IMR-90 (cell line): ENCODE measurements at regions not wholly inside any gene's neighbourhood (a gene's known extent, or its start where the extent isn't known, plus 50 kb on each side); places are given as distances from the start of the nearest gene placed in this dataset.

Experiments
- ATAC-seq: fragments of 200-7000 bp; cut with Tn5 transposase; 2 replicates; pipeline ENCODE4 v1.9.1; 2020; ENCODE audit warnings: low read depth, mild to moderate bottlenecking, moderate library complexity
- BruUV-seq: library from RNA; stranded (reverse); fragments of 400-500 nt; replicated peaks from 2 replicates; lab custom pipeline; 2021; lab: Mats Ljungman, UMichigan
- CTCF ChIA-PET: fragments of 300-600 bp; formaldehyde crosslinking; extraction: SDS; loops from one replicate; lab custom pipeline; 2021; ENCODE audit warnings: antibody characterized with exemption; lab: Yijun Ruan, JAX
- POLR2A ChIA-PET: fragments of 300-600 bp; sonication (Branson Sonifier 250); formaldehyde crosslinking; loops from one replicate; lab custom pipeline; 2022; ENCODE audit warnings: antibody characterized with exemption; ENCODE audit not compliant: unreplicated experiment; lab: Charles Lee
- DNase-seq: peaks from one replicate; pipeline ENCODE4 v3.0.0; 2013
- H2AFZ ChIP-seq: replicated peaks from 2 replicates; pipeline ENCODE3; 2013; ENCODE audit warnings: low read length, mild to moderate bottlenecking; ENCODE audit not compliant: poor library complexity
- H2AK5ac ChIP-seq: 2 replicates; pipeline ENCODE4 v1.6.1; 2013; ENCODE audit warnings: low read depth, low read length, inconsistent platforms
- H2AK9ac ChIP-seq: replicated peaks from 2 replicates; pipeline ENCODE3; 2013; ENCODE audit warnings: mild to moderate bottlenecking, low read depth, low read length, moderate library complexity; ENCODE audit not compliant: poor library complexity
- H2BK120ac ChIP-seq: 2 replicates; pipeline ENCODE4 v1.6.1; 2013; ENCODE audit warnings: low read depth, low read length, inconsistent platforms
- H2BK15ac ChIP-seq: 3 replicates; pipeline ENCODE4 v1.6.1; 2013; ENCODE audit warnings: low read depth, low read length, inconsistent platforms
- H2BK20ac ChIP-seq: 2 replicates; pipeline ENCODE4 v1.6.1; 2013; ENCODE audit warnings: low read depth, mild to moderate bottlenecking, inconsistent platforms, low read length, moderate library complexity
- H2BK5ac ChIP-seq: 2 replicates; pipeline ENCODE4 v1.6.1; 2013; ENCODE audit warnings: mild to moderate bottlenecking, low read depth, low read length, inconsistent platforms; ENCODE audit not compliant: poor library complexity, severe bottlenecking
- H3K14ac ChIP-seq: replicated peaks from 2 replicates; pipeline ENCODE4 v1.6.1; 2013; ENCODE audit warnings: low read depth, low read length, inconsistent platforms
- H3K18ac ChIP-seq: 2 replicates; pipeline ENCODE4 v1.6.1; 2013; ENCODE audit warnings: low read depth, low read length, control low read depth
- H3K23ac ChIP-seq: 2 replicates; pipeline ENCODE4 v1.6.1; 2013; ENCODE audit warnings: low read depth, low read length, inconsistent platforms
- H3K27ac ChIP-seq: 2 replicates; pipeline ENCODE4 v1.5.1; 2013; ENCODE audit warnings: mild to moderate bottlenecking, control low read depth, low read length; ENCODE audit not compliant: insufficient read depth
- H3K27me3 ChIP-seq: 2 replicates; pipeline ENCODE4 v1.6.1; 2013; ENCODE audit warnings: low read length; ENCODE audit not compliant: control insufficient read depth, insufficient read depth
- H3K36me3 ChIP-seq: 2 replicates; pipeline ENCODE4 v1.6.1; 2013; ENCODE audit warnings: low read length, mixed read lengths; ENCODE audit not compliant: control insufficient read depth, insufficient read depth
- H3K4ac ChIP-seq: 2 replicates; pipeline ENCODE4 v1.6.1; 2013; ENCODE audit warnings: low read depth, low read length, inconsistent platforms
- H3K4me1 ChIP-seq: 2 replicates; pipeline ENCODE4 v1.6.1; 2013; ENCODE audit warnings: low read length, mixed read lengths; ENCODE audit not compliant: control insufficient read depth, insufficient read depth
- H3K4me2 ChIP-seq: 2 replicates; pipeline ENCODE4 v1.6.1; 2013; ENCODE audit warnings: low read depth, mild to moderate bottlenecking, control low read depth, low read length, moderate library complexity
- H3K4me3 ChIP-seq: 2 replicates; pipeline ENCODE4 v1.5.1; 2013; ENCODE audit warnings: low read depth, mild to moderate bottlenecking, control low read depth, low read length, moderate library complexity; ENCODE audit not compliant: insufficient read depth
- H3K56ac ChIP-seq: 2 replicates; pipeline ENCODE4 v1.6.1; 2013; ENCODE audit warnings: low read length, inconsistent platforms; ENCODE audit not compliant: insufficient read depth; ENCODE audit errors: extremely low read depth
- H3K79me1 ChIP-seq, 2 experiments: 2 replicates each; pipeline ENCODE4 v1.6.1; 2013; ENCODE audit warnings: low read length in 2 of 2, inconsistent platforms in 1 of 2, low read depth in 1 of 2
- H3K9ac ChIP-seq: 2 replicates; pipeline ENCODE4 v1.6.1; 2013; ENCODE audit warnings: low read depth, low read length, control low read depth
- H3K9me1 ChIP-seq: 2 replicates; pipeline ENCODE4 v1.6.1; 2013; ENCODE audit warnings: low read length, inconsistent platforms; ENCODE audit not compliant: insufficient read depth
- H3K9me3 ChIP-seq: 2 replicates; pipeline ENCODE4 v1.6.1; 2013; ENCODE audit warnings: low read length; ENCODE audit not compliant: control insufficient read depth, insufficient read depth
- H4K20me1 ChIP-seq: 2 replicates; pipeline ENCODE4 v1.6.1; 2013; ENCODE audit warnings: low read length, inconsistent platforms; ENCODE audit not compliant: insufficient read depth
- H4K5ac ChIP-seq: 2 replicates; pipeline ENCODE4 v1.6.1; 2013; ENCODE audit warnings: mild to moderate bottlenecking, low read depth, low read length, control low read depth
- H4K8ac ChIP-seq, 2 experiments: 2 replicates each; pipeline ENCODE4 v1.6.1; 2013; ENCODE audit warnings: low read depth in 2 of 2, low read length in 2 of 2, control low read depth in 1 of 2, inconsistent platforms in 1 of 2
- H4K91ac ChIP-seq: 2 replicates; pipeline ENCODE4 v1.6.1; 2013; ENCODE audit warnings: low read depth, low read length, inconsistent platforms; ENCODE audit not compliant: insufficient read depth
- MAFK ChIP-seq: IDR thresholded peaks from 2 replicates; pipeline ENCODE4 v1.6.1; 2012; ENCODE audit warnings: low read depth, low read length, improper control_type of control experiment
- RAD21 ChIP-seq: IDR thresholded peaks from 2 replicates; pipeline ENCODE4 v1.6.1; 2012; ENCODE audit warnings: low read length, improper control_type of control experiment
- SMC3 ChIP-seq: fragments of 150-350 bp; IDR thresholded peaks from 2 replicates; pipeline ENCODE4 v1.6.1; 2016; ENCODE audit warnings: low read depth, mild to moderate bottlenecking, antibody characterized with exemption, low read length, moderate library complexity
- WGBS, 2 experiments: methylation state at CpG; one replicate each; pipeline versions ENCODE4 v1.1.5 to v1.1.7; 2013; ENCODE audit warnings: missing lambda C conversion rate in 2 of 2; ENCODE audit not compliant: insufficient read length in 1 of 2; ENCODE audit errors: extremely low coverage in 2 of 2; 5-methylcytosine and 5-hydroxymethylcytosine counted together
- dilution Hi-C: fragments of 300-500 bp; cut with HindIII; formaldehyde crosslinking; loops from one replicate; pipeline ENCODE4 v1.14.3; 2018; ENCODE audit warnings: low sequenced_read_pairs; ENCODE audit not compliant: unreplicated experiment
- in situ Hi-C: fragments of 300-500 bp; cut with MboI; formaldehyde crosslinking; loops from 3 replicates; pipeline ENCODE4 v1.14.3; 2019; ENCODE audit warnings: low sequenced_read_pairs, inconsistent platforms, mixed read lengths
- intact Hi-C: fragments of 100-400 bp; cut with micrococcal nuclease; formaldehyde crosslinking; loops from 2 replicates; pipeline ENCODE4 v1.10.0; 2022
- TF ChIP-seq, protein P1 (sequence below): conservative IDR thresholded peaks from 2 replicates; pipeline ENCODE4 v1.5.1; 2012; ENCODE audit warnings: mild to moderate bottlenecking, low read depth, low read length, improper control_type of control experiment

DNA sequence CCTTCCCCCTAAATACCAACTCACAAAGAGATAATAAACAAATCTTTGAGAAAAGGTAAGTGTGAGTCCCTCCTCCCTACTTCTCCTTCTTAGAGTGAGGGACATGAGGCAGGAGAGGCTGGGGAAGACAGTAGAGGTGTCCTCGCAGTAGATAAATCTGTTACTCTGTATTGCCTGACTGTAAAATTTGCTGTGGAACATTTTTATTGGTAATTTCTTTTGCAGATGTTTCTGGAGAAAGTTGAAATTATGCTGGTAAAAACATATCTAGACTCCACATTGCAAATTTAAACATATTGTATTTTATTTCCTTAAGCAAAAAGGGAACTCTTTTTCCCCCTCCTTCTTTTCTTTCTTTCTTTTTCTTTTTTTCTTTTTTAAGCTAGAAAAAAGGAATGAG lies 58.5 kb downstream of the PLCE1 start:
- H3K4me2 ChIP-seq, result no peak overlapping the region
- no peaks in the 10 kb centered on the region for H3K9me3 ChIP-seq
- ATAC-seq, result no peak
- no peaks in the 10 kb centered on the region for H3K27me3 ChIP-seq
- intact Hi-C loops (no loop called here), dilution Hi-C loops (no loop called here), in situ Hi-C loops (loop anchor here (25.0 kb wide), 1 partner anchor 385 kb away; no protein-coding TSS in a partner anchor)
- no peak overlapping the region for H3K14ac ChIP-seq
- no peaks in the 10 kb centered on the region for H3K4me1 ChIP-seq
- H3K23ac ChIP-seq, result no peak overlapping the region
- no peak overlapping the region for H3K4me3 ChIP-seq
- H3K36me3 ChIP-seq, result no peaks in the 10 kb centered on the region
- H2BK20ac ChIP-seq, result no peak overlapping the region
- H3K27ac ChIP-seq, result no peak overlapping the region
- ChIA-PET CTCF (no interaction called here), POLR2A (interaction anchor here (0.6 kb wide), 1 partner anchor 9 kb away, joined by 3 read pairs; no protein-coding TSS in a partner anchor)
- H3K56ac ChIP-seq, result no peak overlapping the region
- H4K91ac ChIP-seq, result no peak overlapping the region
- TF ChIP-seq SMC3, result no peak
- TF ChIP-seq, protein P1, sequence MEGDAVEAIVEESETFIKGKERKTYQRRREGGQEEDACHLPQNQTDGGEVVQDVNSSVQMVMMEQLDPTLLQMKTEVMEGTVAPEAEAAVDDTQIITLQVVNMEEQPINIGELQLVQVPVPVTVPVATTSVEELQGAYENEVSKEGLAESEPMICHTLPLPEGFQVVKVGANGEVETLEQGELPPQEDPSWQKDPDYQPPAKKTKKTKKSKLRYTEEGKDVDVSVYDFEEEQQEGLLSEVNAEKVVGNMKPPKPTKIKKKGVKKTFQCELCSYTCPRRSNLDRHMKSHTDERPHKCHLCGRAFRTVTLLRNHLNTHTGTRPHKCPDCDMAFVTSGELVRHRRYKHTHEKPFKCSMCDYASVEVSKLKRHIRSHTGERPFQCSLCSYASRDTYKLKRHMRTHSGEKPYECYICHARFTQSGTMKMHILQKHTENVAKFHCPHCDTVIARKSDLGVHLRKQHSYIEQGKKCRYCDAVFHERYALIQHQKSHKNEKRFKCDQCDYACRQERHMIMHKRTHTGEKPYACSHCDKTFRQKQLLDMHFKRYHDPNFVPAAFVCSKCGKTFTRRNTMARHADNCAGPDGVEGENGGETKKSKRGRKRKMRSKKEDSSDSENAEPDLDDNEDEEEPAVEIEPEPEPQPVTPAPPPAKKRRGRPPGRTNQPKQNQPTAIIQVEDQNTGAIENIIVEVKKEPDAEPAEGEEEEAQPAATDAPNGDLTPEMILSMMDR, result no peak
- TF ChIP-seq MAFK, result no peak
- TF ChIP-seq RAD21, result no peak
- DNase-seq, result no peak
- no peak overlapping the region for H3K18ac ChIP-seq
- H2AK9ac ChIP-seq, result no peak overlapping the region
- H2BK120ac ChIP-seq, result no peak overlapping the region
- no peak overlapping the region for H3K4ac ChIP-seq
- H2BK5ac ChIP-seq, result no peak overlapping the region
- H2BK15ac ChIP-seq, result no peak overlapping the region
- no peak overlapping the region for H4K5ac ChIP-seq
- H2AFZ ChIP-seq, result no peak overlapping the region
- H3K79me1 ChIP-seq, result no peaks in the 10 kb centered on the region
- no peaks in the 10 kb centered on the region for H4K20me1 ChIP-seq
- no TSS peak for BruUV-seq
- no peaks in the 10 kb centered on the region for H3K9me1 ChIP-seq
- no CpG with 5 or more reads among the region's 1 CpG for whole genome bisulfite sequencing, 2 experiments
- no peak overlapping the region for H2AK5ac ChIP-seq
- no peak overlapping the region for H3K9ac ChIP-seq
- H4K8ac ChIP-seq, result no peak overlapping the region
